ENCODE measurements at regions not wholly inside any gene's neighbourhood (a gene's known extent, or its start where the extent isn't known, plus 50 kb on each side); places are given as distances from the start of the nearest gene placed in this dataset.
"Not testable (repeated sequence)": the region's sequence is repeated elsewhere in the genome, so short reads cannot be mapped to it uniquely, and the experiment has no call there.

DNA sequence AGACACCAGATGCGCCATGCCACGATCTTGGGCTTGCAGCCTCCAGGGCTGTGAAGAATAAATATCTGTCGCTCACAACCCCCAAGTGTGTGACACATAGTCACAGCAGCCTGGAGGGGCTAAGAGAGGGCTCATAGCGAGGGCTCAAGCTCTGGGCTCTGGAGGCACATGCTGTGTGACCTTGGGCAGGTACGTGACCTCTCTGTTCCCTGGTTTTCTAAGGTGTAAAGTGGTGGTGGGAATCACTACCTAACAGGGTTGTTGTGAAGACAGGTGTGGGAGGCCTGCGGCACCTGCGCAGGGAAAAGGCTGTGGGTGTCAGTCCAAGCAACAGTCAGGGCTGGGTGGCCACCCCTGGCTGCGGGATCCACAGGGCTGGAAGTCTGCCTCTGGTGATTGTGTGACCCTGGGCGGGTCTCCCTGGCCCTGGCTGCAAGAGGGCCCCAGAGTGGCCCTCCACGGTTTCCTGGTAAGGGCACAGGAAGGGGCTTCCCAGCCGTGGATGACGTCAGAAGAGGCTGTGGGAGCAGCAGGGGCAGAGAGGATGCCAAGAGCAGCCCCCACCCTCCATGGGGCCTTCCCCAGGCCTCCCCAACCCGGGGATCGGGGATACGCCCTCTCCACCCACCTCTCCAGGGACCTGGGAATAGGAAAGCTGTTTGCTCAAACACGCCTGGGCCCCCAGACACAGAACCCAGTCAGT, 218.8 kb upstream of the SGCG start:
- TF ChIP-seq, protein P1, sequence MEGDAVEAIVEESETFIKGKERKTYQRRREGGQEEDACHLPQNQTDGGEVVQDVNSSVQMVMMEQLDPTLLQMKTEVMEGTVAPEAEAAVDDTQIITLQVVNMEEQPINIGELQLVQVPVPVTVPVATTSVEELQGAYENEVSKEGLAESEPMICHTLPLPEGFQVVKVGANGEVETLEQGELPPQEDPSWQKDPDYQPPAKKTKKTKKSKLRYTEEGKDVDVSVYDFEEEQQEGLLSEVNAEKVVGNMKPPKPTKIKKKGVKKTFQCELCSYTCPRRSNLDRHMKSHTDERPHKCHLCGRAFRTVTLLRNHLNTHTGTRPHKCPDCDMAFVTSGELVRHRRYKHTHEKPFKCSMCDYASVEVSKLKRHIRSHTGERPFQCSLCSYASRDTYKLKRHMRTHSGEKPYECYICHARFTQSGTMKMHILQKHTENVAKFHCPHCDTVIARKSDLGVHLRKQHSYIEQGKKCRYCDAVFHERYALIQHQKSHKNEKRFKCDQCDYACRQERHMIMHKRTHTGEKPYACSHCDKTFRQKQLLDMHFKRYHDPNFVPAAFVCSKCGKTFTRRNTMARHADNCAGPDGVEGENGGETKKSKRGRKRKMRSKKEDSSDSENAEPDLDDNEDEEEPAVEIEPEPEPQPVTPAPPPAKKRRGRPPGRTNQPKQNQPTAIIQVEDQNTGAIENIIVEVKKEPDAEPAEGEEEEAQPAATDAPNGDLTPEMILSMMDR (IDR thresholded peaks at IDR 0.05): no peak
- no peaks in the 10 kb centered on the region for H3K9me3 ChIP-seq
- intact Hi-C loops (cut with DNase I): no loop called here
- 70 to 72% methylated on average over 16 of the region's 16 CpGs for WGBS, 2 donors
- H3K4me1 ChIP-seq: no peaks in the 10 kb centered on the region
- no peak overlapping the region for H3K4me3 ChIP-seq
- peaks cover 0 to 12% (median 0%) of the 10 kb centered on the region in 7 donors for H3K27me3 ChIP-seq
- H3K27ac ChIP-seq: no peak overlapping the region
- no peaks in the 10 kb centered on the region for H3K36me3 ChIP-seq
- ATAC-seq (no peak), DNase-seq (no peak)

DNA sequence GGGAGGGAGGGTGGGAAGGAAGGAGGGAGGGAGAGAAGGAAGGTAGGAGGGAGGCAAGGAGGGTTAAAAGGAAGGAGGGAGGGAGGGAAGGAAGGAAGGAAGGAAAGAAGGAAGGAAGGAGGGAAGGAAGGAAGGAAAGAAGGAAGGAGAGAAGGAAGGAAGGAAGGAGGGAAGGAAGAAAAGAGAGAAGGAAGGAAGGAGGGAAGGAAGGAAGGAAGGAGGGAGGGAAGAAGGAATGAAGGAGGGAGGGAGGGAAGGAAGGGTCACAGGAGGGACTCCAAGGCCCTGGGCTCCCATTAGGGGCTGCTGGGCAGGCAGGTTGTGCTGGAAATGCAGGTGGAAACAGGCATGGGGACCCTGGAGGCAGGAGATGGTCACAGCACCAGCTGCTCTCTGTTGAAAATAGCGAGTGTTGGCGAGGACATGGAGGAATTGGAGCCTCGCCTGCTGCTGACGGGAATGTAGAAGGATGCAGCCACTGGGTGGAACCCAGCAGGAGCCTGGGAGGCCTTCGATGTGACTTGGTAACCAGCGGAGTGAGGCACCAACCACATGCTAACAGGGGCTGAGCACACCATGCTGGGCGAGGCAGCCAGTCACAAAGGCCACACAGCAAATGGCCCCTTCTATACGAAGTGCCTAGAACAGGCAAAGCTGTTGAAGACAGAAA, 217.3 kb upstream of the SGCG start:
- H3K9me3 ChIP-seq; ATAC-seq; H3K36me3 ChIP-seq; H3K27ac ChIP-seq; DNase-seq; H3K4me3 ChIP-seq; intact Hi-C loops (cut with DNase I); H3K4me1 ChIP-seq: not testable (repeated sequence)
- peaks cover 0 to 12% (median 0%) of the 10 kb centered on the region in 7 donors for H3K27me3 ChIP-seq
- 60 to 76% methylated on average over 8 of the region's 8 CpGs for WGBS, 2 donors

DNA sequence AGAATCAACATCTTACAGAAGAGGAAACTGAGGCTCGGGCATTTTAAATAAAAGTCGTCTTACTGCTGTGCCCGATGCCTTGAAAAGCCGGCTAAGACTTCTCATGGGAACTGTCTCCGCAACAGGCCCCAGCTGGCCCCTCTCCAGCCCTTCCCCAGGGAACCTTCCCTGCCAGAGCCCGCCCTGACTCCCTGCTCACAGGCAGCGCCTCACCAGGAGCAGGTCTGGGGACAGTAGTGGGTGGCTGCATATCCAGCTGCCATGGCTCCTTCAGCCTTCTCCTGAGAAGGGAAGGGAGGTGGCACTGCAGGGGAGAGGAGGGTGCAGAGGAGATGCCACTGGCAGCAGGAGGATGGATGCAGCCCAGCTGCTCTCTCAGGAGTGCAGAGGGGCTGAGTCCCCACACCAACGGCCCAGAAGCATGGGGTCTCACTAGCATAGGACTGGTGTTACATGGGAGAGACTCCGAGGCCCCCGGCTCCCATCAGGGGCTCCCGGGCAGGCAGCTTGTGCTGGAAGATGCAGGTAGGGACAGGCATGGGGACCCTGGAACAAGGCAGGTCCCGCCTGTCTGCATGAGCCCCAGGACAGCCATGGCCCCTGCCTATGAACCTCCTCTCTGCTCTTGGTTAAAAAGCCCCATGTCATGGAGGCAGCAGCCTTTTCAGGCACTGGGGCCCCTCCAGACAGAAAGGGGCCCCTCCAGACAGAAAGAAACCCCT, 216.4 kb upstream of the SGCG start:
- ATAC-seq (no peak), DNase-seq (no peak)
- TF ChIP-seq, protein P1 (IDR thresholded peaks at IDR 0.05): no peak
- WGBS, 2 donors: 69 to 78% methylated on average over 12 of the region's 12 CpGs
- Histone ChIP-seq H3K4me1 (no peaks in the 10 kb centered on the region), H3K27ac (no peak overlapping the region), H3K36me3 (no peaks in the 10 kb centered on the region), H3K27me3 (peaks cover 0 to 12% (median 0%) of the 10 kb centered on the region in 7 donors), H3K9me3 (no peaks in the 10 kb centered on the region), H3K4me3 (no peak overlapping the region)
- intact Hi-C loops (cut with DNase I): no loop called here

DNA sequence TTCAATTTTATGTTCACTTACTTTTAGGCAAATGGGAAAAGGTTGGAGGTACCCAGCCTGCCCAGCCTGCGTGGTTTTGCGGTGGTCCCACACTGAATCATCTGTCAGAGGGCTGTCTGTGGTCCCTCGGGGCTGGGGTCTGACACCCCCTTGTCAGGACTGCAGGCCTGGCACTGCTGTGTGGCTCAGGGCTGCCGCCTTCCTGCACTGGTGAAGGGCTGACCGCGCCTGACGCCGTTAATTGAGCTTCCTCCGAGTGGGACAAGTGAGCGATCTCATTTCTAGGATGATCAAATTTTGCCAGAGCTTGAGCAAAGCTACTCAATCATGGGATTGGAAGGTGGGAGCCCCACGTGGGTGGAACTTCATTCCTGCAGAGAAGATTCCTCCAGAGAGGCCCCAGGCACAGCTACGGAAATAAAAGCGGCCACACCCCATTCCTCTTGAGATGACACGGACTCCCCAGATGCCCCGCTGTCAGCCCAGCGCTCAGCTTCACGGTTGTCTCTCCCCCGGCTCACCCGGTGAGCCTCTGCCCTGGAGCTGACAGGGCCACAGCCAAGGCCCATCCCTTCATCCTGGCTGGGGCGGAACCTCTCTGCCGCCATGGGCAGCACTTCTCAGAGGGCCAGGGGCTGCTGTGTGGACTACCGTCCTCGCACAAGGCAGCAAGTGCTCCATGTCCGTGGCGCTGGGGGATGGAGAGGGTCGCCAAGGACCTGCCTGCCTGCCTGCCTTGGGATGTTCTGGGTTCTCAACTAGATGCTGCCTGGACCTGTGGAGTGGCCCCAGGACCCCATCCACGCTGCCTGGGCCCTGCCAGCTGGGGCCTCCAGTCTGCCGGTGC, 215.5 kb upstream of the SGCG start:
- H3K4me3 ChIP-seq; H3K4me1 ChIP-seq; H3K36me3 ChIP-seq; intact Hi-C loops (cut with DNase I); ATAC-seq; H3K9me3 ChIP-seq; H3K27ac ChIP-seq; DNase-seq: not testable (repeated sequence)
- WGBS, 2 donors: 75 to 77% methylated on average over 28 of the region's 28 CpGs
- H3K27me3 ChIP-seq: peaks cover 0 to 12% (median 0%) of the 10 kb centered on the region in 7 donors

DNA sequence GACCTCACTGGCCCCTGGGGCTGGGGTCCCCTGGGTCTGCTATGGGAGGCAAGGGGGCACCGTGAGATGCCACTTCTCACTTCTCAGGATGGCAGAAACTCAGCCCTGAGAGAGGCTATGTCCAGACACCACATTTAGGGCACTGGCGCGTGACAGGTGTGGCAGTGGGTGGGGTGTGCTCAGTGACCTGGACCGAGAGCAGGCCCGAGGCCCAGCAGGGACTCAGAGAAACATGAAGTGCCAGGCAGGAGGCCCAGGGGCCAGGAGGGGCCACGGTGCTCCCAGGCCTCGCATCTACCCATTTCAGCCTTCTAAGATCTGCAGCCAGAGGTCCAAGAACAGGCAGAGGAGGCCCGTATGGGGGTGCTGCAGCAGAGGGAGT, 214.9 kb upstream of the SGCG start:
- H3K36me3 ChIP-seq; ATAC-seq; intact Hi-C loops (cut with DNase I); H3K9me3 ChIP-seq; DNase-seq; H3K27ac ChIP-seq; H3K4me3 ChIP-seq; H3K4me1 ChIP-seq: not testable (repeated sequence)
- WGBS, 2 donors: 90 to 93% methylated on average over 7 of the region's 8 CpGs
- peaks cover 0 to 12% (median 0%) of the 10 kb centered on the region in 7 donors for H3K27me3 ChIP-seq

DNA sequence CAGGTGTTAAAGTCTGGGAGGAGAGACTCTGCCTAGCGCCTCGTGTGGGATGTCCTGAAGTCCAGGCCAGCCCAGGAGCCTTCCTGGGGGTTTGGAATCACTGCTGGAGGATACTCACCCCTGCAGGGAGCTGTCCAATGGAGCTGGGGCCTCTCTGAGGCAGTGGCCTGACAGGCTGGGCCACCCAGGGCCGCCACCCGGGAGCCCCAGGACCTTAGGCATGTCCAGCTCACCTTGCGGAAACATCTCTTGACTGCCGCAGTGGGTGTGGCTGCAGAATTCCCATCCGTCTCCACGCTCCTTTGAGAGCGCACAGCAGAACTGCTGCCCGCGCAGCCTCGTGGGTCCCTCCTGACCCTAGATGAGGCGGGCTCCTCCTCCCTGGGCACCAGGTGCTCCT, 214.0 kb upstream of the SGCG start:
- H3K4me1 ChIP-seq; H3K36me3 ChIP-seq; H3K4me3 ChIP-seq; intact Hi-C loops (cut with DNase I); DNase-seq; ATAC-seq; H3K9me3 ChIP-seq; H3K27ac ChIP-seq: not testable (repeated sequence)
- H3K27me3 ChIP-seq: peaks cover 0 to 15% (median 0%) of the 10 kb centered on the region in 7 donors
- 88 to 91% methylated on average over 12 to 13 of the region's 13 CpGs for WGBS, 2 donors
